ENCODE measurements at regions not wholly inside any gene's neighbourhood (a gene's known extent, or its start where the extent isn't known, plus 50 kb on each side); places are given as distances from the start of the nearest gene placed in this dataset.

DNA sequence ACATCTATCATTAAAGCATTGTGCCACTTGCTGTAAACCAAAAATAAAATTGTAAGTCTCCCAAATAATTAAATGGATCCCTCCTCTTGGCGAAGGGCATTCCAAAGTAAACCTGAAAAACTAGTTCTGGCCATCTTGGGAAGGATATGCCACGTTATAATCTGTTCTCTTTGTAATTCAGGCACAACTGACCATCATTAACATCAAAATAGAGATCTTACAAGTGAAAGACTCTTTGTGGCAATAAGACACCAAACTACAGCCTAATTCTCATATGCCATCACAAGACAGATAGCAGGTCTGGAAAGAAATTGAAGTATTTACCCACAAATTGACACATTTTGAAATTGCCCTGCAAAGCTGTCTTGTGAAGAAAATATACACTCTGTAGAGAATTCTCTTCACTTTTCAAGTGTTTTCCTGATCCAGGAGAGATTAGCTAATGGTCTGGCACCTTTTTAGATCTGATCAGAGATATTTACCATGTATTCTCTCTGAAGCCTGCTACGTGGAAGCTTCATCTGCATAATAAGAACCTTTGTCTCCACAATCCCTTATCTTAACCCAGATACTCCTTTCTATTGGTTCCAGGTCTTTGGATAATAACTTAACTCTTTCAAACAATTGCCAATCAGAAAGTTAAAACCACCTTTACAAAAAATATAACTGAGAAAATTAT is 630.4 kb upstream of the CCDC179 start:
- Histone ChIP-seq H3K9ac (ENCODE audit: insufficient read depth in 1 of 2, low read length in 2 of 2) (no peak overlapping the region), H3K27me3 (ENCODE audit: control insufficient read depth in 3 of 3, insufficient read depth in 3 of 3, low read length in 2 of 3) (no peaks in the 10 kb centered on the region), H3K4me3 (no peak overlapping the region), H3K4me1 (ENCODE audit: control insufficient read depth in 5 of 5, insufficient read depth in 5 of 5, low read length in 5 of 5) (no peaks in the 10 kb centered on the region), H3K27ac (ENCODE audit: low read depth in 1 of 2, low read length in 1 of 2) (no peak overlapping the region), H3K36me3 (ENCODE audit: control insufficient read depth in 4 of 4, insufficient read depth in 4 of 4, low read length in 4 of 4) (no peaks in the 10 kb centered on the region), H3K9me3 (ENCODE audit: control insufficient read depth in 4 of 4, insufficient read depth in 3 of 4, low read length in 3 of 4) (no peaks in the 10 kb centered on the region)
- WGBS, 2 donors = 48 to 60% methylated on average over 3 of the region's 3 CpGs
- TF ChIP-seq, protein P1, sequence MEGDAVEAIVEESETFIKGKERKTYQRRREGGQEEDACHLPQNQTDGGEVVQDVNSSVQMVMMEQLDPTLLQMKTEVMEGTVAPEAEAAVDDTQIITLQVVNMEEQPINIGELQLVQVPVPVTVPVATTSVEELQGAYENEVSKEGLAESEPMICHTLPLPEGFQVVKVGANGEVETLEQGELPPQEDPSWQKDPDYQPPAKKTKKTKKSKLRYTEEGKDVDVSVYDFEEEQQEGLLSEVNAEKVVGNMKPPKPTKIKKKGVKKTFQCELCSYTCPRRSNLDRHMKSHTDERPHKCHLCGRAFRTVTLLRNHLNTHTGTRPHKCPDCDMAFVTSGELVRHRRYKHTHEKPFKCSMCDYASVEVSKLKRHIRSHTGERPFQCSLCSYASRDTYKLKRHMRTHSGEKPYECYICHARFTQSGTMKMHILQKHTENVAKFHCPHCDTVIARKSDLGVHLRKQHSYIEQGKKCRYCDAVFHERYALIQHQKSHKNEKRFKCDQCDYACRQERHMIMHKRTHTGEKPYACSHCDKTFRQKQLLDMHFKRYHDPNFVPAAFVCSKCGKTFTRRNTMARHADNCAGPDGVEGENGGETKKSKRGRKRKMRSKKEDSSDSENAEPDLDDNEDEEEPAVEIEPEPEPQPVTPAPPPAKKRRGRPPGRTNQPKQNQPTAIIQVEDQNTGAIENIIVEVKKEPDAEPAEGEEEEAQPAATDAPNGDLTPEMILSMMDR (IDR thresholded peaks at IDR 0.05; ENCODE audit: control extremely low read depth, extremely low read depth) = no peak
- ATAC-seq (ENCODE audit: insufficient read depth, low FRiP score) = no peak
- DNase-seq = no peak

DNA sequence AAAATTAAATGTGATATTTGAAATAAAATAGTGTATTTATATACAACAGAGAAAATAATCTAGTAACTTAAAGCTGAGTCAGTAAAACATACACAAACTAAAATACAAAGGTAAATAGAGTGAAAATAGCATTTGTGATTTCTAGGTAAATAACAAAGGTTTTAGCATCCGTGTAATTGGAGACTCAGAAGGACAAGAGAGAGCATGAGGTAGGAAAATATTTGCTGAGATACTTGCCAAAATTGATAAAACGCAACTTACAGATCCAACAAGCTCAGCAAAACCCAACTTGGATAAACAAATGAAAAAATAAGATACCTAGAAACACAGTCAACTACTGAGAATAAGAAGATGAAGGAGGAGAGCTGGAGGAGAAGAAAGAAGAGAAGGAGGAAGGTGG is 634.7 kb upstream of the CCDC179 start:
- H3K4me1 ChIP-seq (ENCODE audit: control insufficient read depth in 5 of 5, insufficient read depth in 5 of 5, low read length in 5 of 5) = no peaks in the 10 kb centered on the region
- WGBS, 2 donors = 61 to 91% methylated on average over 2 of the region's 2 CpGs

DNA sequence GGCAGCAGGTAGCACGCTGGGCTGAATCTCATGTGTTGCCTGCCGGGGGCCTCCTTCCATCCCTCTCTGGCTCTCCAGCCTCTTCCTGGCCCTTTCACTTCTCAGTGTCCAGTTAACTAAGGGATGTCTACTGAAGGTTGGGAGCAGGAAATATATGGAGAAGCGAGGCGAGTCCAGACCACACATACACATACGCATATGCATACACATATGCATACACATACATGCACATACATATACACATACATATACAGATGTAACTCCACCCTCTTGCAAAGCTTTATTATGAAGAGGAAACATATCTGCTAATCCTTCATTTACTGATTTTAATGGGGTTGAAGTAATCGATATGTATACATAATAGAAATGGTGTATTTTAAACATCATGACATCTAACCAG is 636.1 kb upstream of the CCDC179 start:
- H3K27ac ChIP-seq (ENCODE audit: low read depth in 1 of 2, low read length in 1 of 2) = no peak overlapping the region
- no peak overlapping the region for H3K4me3 ChIP-seq

More for the DNA sequence above, 634.7 kb upstream of the CCDC179 start:
- H3K27me3 ChIP-seq (ENCODE audit: control insufficient read depth in 3 of 3, insufficient read depth in 3 of 3, low read length in 2 of 3) = no peaks in the 10 kb centered on the region
- H3K36me3 ChIP-seq (ENCODE audit: control insufficient read depth in 4 of 4, insufficient read depth in 4 of 4, low read length in 4 of 4) = no peaks in the 10 kb centered on the region
- ATAC-seq (ENCODE audit: insufficient read depth, low FRiP score) = no peak
- TF ChIP-seq, protein P1 (IDR thresholded peaks at IDR 0.05; ENCODE audit: control extremely low read depth, extremely low read depth) = no peak
- no peak overlapping the region for H3K9ac ChIP-seq (ENCODE audit: insufficient read depth in 1 of 2, low read length in 2 of 2)
- no peak overlapping the region for H3K4me3 ChIP-seq
- H3K9me3 ChIP-seq (ENCODE audit: control insufficient read depth in 4 of 4, insufficient read depth in 3 of 4, low read length in 3 of 4) = no peaks in the 10 kb centered on the region
- no peak for DNase-seq
- no peak overlapping the region for H3K27ac ChIP-seq (ENCODE audit: low read depth in 1 of 2, low read length in 1 of 2)

More for the DNA sequence above, 636.1 kb upstream of the CCDC179 start:
- Histone ChIP-seq H3K9me3 (ENCODE audit: control insufficient read depth in 4 of 4, insufficient read depth in 3 of 4, low read length in 3 of 4) (no peaks in the 10 kb centered on the region), H3K9ac (ENCODE audit: insufficient read depth in 1 of 2, low read length in 2 of 2) (no peak overlapping the region), H3K4me1 (ENCODE audit: control insufficient read depth in 5 of 5, insufficient read depth in 5 of 5, low read length in 5 of 5) (no peaks in the 10 kb centered on the region), H3K36me3 (ENCODE audit: control insufficient read depth in 4 of 4, insufficient read depth in 4 of 4, low read length in 4 of 4) (no peaks in the 10 kb centered on the region), H3K27me3 (ENCODE audit: control insufficient read depth in 3 of 3, insufficient read depth in 3 of 3, low read length in 2 of 3) (no peaks in the 10 kb centered on the region)
- ATAC-seq (ENCODE audit: insufficient read depth, low FRiP score) = no peak
- DNase-seq = no peak
- WGBS, 2 donors = 62 to 64% methylated on average over 6 of the region's 6 CpGs
- TF ChIP-seq, protein P1 (IDR thresholded peaks at IDR 0.05; ENCODE audit: control extremely low read depth, extremely low read depth) = no peak

All from lung (tissue), 11 donors.